Ishikawa (cell line): ENCODE measurements at regions not wholly inside any gene's neighbourhood (a gene's known extent, or its start where the extent isn't known, plus 50 kb on each side); places are given as distances from the start of the nearest gene placed in this dataset.

Experiments
- EGR1 ChIP-seq: IDR thresholded peaks from 2 replicates; pipeline ENCODE4 v1.6.1; 2012
- EP300 ChIP-seq: IDR thresholded peaks from 2 replicates; pipeline ENCODE4 v1.6.1; 2012; ENCODE audit warnings: borderline replicate concordance
- FOXM1 ChIP-seq: IDR thresholded peaks from 2 replicates; pipeline ENCODE4 v1.6.1; 2012; ENCODE audit warnings: low read depth, borderline replicate concordance
- REST ChIP-seq: IDR thresholded peaks from 2 replicates; pipeline ENCODE4 v1.6.1; 2012; ENCODE audit warnings: low read depth, mild to moderate bottlenecking
- TAF1 ChIP-seq: IDR thresholded peaks from 2 replicates; pipeline ENCODE4 v1.6.1; 2012; ENCODE audit warnings: low read depth, mild to moderate bottlenecking
- USF1 ChIP-seq: IDR thresholded peaks from 2 replicates; pipeline ENCODE4 v1.6.1; 2012
- YY1 ChIP-seq: IDR thresholded peaks from 2 replicates; pipeline ENCODE4 v1.6.1; 2012; ENCODE audit warnings: low read depth
- ZBTB7A ChIP-seq: IDR thresholded peaks from 2 replicates; pipeline ENCODE4 v1.6.1; 2012; ENCODE audit warnings: low read depth

GRCh38 chr2:215723631-215724011, 287.8 kb upstream of the FN1 start:
- TF ChIP-seq REST (no peak), ZBTB7A (no peak), FOXM1 (no peak), USF1 (no peak), TAF1 (no peak), EGR1 (no peak), EP300 (no peak), YY1 (no peak)
